DND-41 (cell line): ENCODE measurements at regions not wholly inside any gene's neighbourhood (a gene's known extent, or its start where the extent isn't known, plus 50 kb on each side); places are given as distances from the start of the nearest gene placed in this dataset.

Experiments used
- ATAC-seq: fragments of 200-7000 bp; cut with Tn5 transposase; 3 replicates; pipeline ENCODE4 v1.9.1; 2021; ENCODE audit warnings: low read depth; ENCODE audit not compliant: insufficient read depth
- DNase-seq: peaks from one replicate; pipeline ENCODE4 v3.0.0-alpha.2; 2020
- H2AFZ ChIP-seq: 2 replicates; pipeline ENCODE4 v1.6.0; 2012; ENCODE audit warnings: low read depth, low read length
- H3K27ac ChIP-seq: 2 replicates; pipeline ENCODE4 v1.5.1; 2012; ENCODE audit warnings: low read length, inconsistent platforms
- H3K27me3 ChIP-seq: fragments of 200-600 bp; sonication (generic); 2 replicates; pipeline ENCODE4 v1.6.0; 2012; ENCODE audit warnings: low read length, mild to moderate bottlenecking, inconsistent platforms; ENCODE audit not compliant: insufficient read depth, poor library complexity
- H3K36me3 ChIP-seq: 2 replicates; pipeline ENCODE4 v1.5.1; 2012; ENCODE audit warnings: low read length, inconsistent platforms; ENCODE audit not compliant: insufficient read depth
- H3K4me1 ChIP-seq: 2 replicates; pipeline ENCODE4 v1.5.1; 2012; ENCODE audit warnings: mild to moderate bottlenecking, low read length; ENCODE audit not compliant: insufficient read depth
- H3K4me2 ChIP-seq: 2 replicates; pipeline ENCODE4 v1.6.0; 2012; ENCODE audit warnings: mild to moderate bottlenecking, moderate library complexity, low read length, inconsistent platforms; ENCODE audit not compliant: insufficient read depth
- H3K4me3 ChIP-seq, 2 experiments: fragments of 200-600 bp in 1 of 2; shearing (Covaris generic) in 1 of 2; 2 replicates each; pipeline ENCODE4 v1.5.1; 2012 to 2016; ENCODE audit warnings: inconsistent platforms in 2 of 2, low read length in 2 of 2, mild to moderate bottlenecking in 2 of 2, low read depth in 1 of 2, moderate library complexity in 1 of 2
- H3K79me2 ChIP-seq: 2 replicates; pipeline ENCODE4 v1.6.0; 2012; ENCODE audit warnings: low read length, inconsistent platforms; ENCODE audit not compliant: insufficient read depth
- H3K9ac ChIP-seq: 2 replicates; pipeline ENCODE4 v1.6.0; 2012; ENCODE audit warnings: low read depth, mild to moderate bottlenecking, inconsistent platforms, low read length, moderate library complexity
- H3K9me3 ChIP-seq: 2 replicates; pipeline ENCODE4 v1.5.1; 2012; ENCODE audit warnings: low read length, moderate library complexity, mild to moderate bottlenecking, inconsistent platforms; ENCODE audit not compliant: insufficient read depth, severe bottlenecking
- H4K20me1 ChIP-seq: 2 replicates; pipeline ENCODE4 v1.6.0; 2012; ENCODE audit warnings: low read length; ENCODE audit not compliant: insufficient read depth
- EZH2 ChIP-seq: IDR thresholded peaks from 3 replicates; pipeline ENCODE4 v1.6.1; 2012; ENCODE audit warnings: borderline replicate concordance, low read depth, mild to moderate bottlenecking, moderate library complexity, low read length, inconsistent platforms; ENCODE audit not compliant: severe bottlenecking
- TF ChIP-seq, protein P1 (sequence below): IDR thresholded peaks from 2 replicates; pipeline ENCODE4 v1.5.1; 2012; ENCODE audit warnings: borderline replicate concordance, low read length, moderate library complexity, mild to moderate bottlenecking; ENCODE audit not compliant: poor library complexity, severe bottlenecking; ENCODE audit errors: extremely low read depth

- no peak for TF ChIP-seq EZH2
- TF ChIP-seq, protein P1, sequence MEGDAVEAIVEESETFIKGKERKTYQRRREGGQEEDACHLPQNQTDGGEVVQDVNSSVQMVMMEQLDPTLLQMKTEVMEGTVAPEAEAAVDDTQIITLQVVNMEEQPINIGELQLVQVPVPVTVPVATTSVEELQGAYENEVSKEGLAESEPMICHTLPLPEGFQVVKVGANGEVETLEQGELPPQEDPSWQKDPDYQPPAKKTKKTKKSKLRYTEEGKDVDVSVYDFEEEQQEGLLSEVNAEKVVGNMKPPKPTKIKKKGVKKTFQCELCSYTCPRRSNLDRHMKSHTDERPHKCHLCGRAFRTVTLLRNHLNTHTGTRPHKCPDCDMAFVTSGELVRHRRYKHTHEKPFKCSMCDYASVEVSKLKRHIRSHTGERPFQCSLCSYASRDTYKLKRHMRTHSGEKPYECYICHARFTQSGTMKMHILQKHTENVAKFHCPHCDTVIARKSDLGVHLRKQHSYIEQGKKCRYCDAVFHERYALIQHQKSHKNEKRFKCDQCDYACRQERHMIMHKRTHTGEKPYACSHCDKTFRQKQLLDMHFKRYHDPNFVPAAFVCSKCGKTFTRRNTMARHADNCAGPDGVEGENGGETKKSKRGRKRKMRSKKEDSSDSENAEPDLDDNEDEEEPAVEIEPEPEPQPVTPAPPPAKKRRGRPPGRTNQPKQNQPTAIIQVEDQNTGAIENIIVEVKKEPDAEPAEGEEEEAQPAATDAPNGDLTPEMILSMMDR = no peak
- H3K4me1 ChIP-seq = no peaks in the 10 kb centered on the region
- H3K9me3 ChIP-seq = no peaks in the 10 kb centered on the region
- H3K27me3 ChIP-seq = no peaks in the 10 kb centered on the region
- H3K9ac ChIP-seq = no peak overlapping the region
- H2AFZ ChIP-seq = no peak overlapping the region
- ATAC-seq = no peak
- H3K79me2 ChIP-seq = no peaks in the 10 kb centered on the region
- H4K20me1 ChIP-seq = no peaks in the 10 kb centered on the region
- DNase-seq = no peak
- no peak overlapping the region for H3K4me3 ChIP-seq
- no peak overlapping the region for H3K27ac ChIP-seq
- H3K4me2 ChIP-seq = no peak overlapping the region
- no peaks in the 10 kb centered on the region for H3K36me3 ChIP-seq
These were observed 67.6 kb upstream of the AMPD3 start for GRCh38 chr11:10387206-10388083.

- TF ChIP-seq, protein P1 = no peak
- TF ChIP-seq EZH2 = no peak
- no peaks in the 10 kb centered on the region for H3K27me3 ChIP-seq
- H3K79me2 ChIP-seq = no peaks in the 10 kb centered on the region
- ATAC-seq = no peak
- H2AFZ ChIP-seq = no peak overlapping the region
- H3K9ac ChIP-seq = no peak overlapping the region
- no peaks in the 10 kb centered on the region for H3K4me1 ChIP-seq
- no peaks in the 10 kb centered on the region for H3K9me3 ChIP-seq
- no peak for DNase-seq
- no peaks in the 10 kb centered on the region for H4K20me1 ChIP-seq
- no peak overlapping the region for H3K4me2 ChIP-seq
- H3K4me3 ChIP-seq = no peak overlapping the region
- H3K27ac ChIP-seq = no peak overlapping the region
- H3K36me3 ChIP-seq = no peaks in the 10 kb centered on the region
These were observed 67.0 kb upstream of the AMPD3 start for GRCh38 chr11:10388101-10388500.

DNA sequence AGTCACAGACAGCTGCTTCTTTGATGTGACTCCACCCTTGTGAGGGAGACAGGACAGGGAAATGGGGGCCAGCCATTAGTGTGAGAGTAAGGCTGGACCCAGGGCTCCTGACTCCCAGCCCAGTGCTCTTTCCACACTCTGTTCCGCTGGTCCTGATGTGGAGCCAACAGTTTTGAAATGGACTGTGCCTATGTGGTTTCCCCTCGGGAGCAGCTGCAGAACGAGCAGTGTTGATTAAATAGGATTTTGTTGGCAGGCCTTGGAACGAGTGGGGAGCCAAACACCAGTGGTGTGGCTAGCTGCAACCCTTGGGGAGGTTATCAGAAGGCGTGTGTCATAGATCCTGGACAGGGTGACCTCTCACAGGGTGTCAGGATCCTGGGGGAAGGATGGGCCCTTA is 66.5 kb upstream of the AMPD3 start:
- TF ChIP-seq, protein P1 = no peak
- TF ChIP-seq EZH2 = no peak

More for the DNA sequence above, 66.5 kb upstream of the AMPD3 start:
- no peak for ATAC-seq
- H2AFZ ChIP-seq = no peak overlapping the region
- H4K20me1 ChIP-seq = no peaks in the 10 kb centered on the region
- H3K9me3 ChIP-seq = no peaks in the 10 kb centered on the region
- no peak overlapping the region for H3K4me2 ChIP-seq
- no peaks in the 10 kb centered on the region for H3K4me1 ChIP-seq
- no peaks in the 10 kb centered on the region for H3K36me3 ChIP-seq
- DNase-seq = no peak
- H3K9ac ChIP-seq = no peak overlapping the region
- no peak overlapping the region for H3K27ac ChIP-seq
- no peaks in the 10 kb centered on the region for H3K27me3 ChIP-seq
- H3K79me2 ChIP-seq = no peaks in the 10 kb centered on the region
- H3K4me3 ChIP-seq = no peak overlapping the region
